Esophagus squamous epithelium (tissue), 4 donors: ENCODE measurements at regions not wholly inside any gene's neighbourhood (a gene's known extent, or its start where the extent isn't known, plus 50 kb on each side); places are given as distances from the start of the nearest gene placed in this dataset.

Source experiments
- POLR2A ChIP-seq, 4 donors: fragments of 450-650 bp; IDR thresholded peaks; one replicate each; pipeline ENCODE4 v1.6.1; 2017; ENCODE audit warnings: antibody characterized with exemption in 4 of 4, mild to moderate bottlenecking in 4 of 4, moderate library complexity in 3 of 4
- TF ChIP-seq, protein P1 (sequence below), 6 experiments: fragments of 450-650 bp in 4 of 6; fragments of 200-600 bp in 2 of 6; sonication (generic) in 2 of 6; IDR thresholded peaks; one replicate each; pipeline ENCODE4 v1.5.1; 2016 to 2019; ENCODE audit warnings: antibody characterized with exemption in 6 of 6, mild to moderate bottlenecking in 4 of 6, moderate library complexity in 4 of 6

DNA sequence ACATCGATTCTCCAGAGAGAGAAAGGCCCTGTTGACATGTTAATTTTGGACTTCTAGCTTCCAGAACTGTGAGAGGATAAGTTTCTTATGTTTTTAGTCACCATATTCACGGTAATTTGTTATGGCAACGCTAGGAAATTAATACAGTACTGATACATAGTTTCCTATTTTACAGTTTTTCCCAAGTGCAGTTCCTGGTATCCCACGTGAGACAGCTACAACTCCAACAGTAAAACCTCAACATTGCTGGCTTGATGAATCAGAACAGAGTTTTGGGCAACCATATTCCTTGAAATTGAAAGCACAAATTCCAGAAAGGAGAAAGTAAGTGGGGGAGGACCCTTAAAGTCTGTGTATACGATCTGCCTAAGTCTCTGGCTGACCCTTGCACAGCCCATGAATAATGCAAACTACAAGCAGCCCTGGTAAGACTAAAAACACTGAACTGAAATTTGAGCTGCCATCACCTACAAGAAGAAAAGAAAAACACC is 505.1 kb upstream of the NRSN1 start:
- TF ChIP-seq POLR2A (IDR thresholded peaks at IDR 0.05), result no peak
- TF ChIP-seq, protein P1, sequence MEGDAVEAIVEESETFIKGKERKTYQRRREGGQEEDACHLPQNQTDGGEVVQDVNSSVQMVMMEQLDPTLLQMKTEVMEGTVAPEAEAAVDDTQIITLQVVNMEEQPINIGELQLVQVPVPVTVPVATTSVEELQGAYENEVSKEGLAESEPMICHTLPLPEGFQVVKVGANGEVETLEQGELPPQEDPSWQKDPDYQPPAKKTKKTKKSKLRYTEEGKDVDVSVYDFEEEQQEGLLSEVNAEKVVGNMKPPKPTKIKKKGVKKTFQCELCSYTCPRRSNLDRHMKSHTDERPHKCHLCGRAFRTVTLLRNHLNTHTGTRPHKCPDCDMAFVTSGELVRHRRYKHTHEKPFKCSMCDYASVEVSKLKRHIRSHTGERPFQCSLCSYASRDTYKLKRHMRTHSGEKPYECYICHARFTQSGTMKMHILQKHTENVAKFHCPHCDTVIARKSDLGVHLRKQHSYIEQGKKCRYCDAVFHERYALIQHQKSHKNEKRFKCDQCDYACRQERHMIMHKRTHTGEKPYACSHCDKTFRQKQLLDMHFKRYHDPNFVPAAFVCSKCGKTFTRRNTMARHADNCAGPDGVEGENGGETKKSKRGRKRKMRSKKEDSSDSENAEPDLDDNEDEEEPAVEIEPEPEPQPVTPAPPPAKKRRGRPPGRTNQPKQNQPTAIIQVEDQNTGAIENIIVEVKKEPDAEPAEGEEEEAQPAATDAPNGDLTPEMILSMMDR (IDR thresholded peaks at IDR 0.05), result no peak
